ES-I3 (cell line): ENCODE measurements at regions not wholly inside any gene's neighbourhood (a gene's known extent, or its start where the extent isn't known, plus 50 kb on each side); places are given as distances from the start of the nearest gene placed in this dataset.

Source experiments
- H3K36me3 ChIP-seq: 2 replicates; pipeline ENCODE4 v1.6.1; 2013; ENCODE audit warnings: mild to moderate bottlenecking, low read length, control low read depth, moderate library complexity; ENCODE audit not compliant: insufficient read depth
- H3K4me1 ChIP-seq: 2 replicates; pipeline ENCODE4 v1.6.1; 2013; ENCODE audit warnings: mild to moderate bottlenecking, control low read depth, low read length; ENCODE audit not compliant: insufficient read depth
- H3K9ac ChIP-seq: 2 replicates; pipeline ENCODE4 v1.6.1; 2013; ENCODE audit warnings: low read depth, mild to moderate bottlenecking, low read length, moderate library complexity
- H3K9me3 ChIP-seq: 2 replicates; pipeline ENCODE4 v1.6.1; 2013; ENCODE audit warnings: mild to moderate bottlenecking, low read length, moderate library complexity; ENCODE audit not compliant: control insufficient read depth, insufficient read depth

DNA sequence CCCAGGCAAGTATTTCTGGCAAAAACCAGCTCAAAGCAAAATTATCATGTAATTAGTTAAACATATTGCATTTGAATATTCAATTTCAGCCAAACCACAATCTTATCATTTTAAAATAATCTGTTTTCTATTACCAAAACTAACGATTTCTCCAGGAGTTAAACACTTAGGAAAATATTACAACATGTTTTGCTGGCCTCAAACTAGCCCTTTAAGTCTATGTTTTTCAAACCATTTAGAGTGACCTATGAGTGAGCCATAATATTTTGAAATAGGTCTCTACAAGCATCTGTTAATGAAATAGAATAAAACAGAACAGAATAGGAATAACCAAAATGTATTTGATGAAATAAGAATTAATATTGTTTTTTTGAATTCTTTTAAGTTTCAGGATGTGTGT is 370.9 kb downstream of the COL12A1 start:
- Histone ChIP-seq H3K4me1 (no peaks in the 10 kb centered on the region), H3K36me3 (no peaks in the 10 kb centered on the region), H3K9me3 (no peaks in the 10 kb centered on the region), H3K9ac (no peak overlapping the region)

DNA sequence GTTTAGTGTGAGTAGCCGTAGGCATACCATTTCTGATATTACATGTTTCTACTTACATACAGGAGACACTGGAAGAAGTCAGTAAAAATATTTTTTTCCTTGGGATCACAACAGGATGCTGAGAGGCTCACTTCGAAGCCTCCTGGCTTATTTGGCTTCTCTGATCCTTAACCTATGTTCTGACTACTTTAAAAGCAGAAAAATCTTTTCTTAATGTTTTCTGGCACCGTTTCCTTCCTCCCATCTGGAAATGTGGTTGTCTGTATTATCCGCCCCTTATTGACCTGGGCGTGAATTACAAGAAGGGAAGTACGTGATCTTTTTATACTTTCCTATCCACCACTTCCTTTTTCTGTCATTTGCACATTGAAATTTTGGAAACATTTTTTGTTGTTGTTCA is 379.6 kb downstream of the COL12A1 start:
- Histone ChIP-seq H3K9ac (no peak overlapping the region), H3K36me3 (no peaks in the 10 kb centered on the region), H3K9me3 (no peaks in the 10 kb centered on the region), H3K4me1 (no peaks in the 10 kb centered on the region)

DNA sequence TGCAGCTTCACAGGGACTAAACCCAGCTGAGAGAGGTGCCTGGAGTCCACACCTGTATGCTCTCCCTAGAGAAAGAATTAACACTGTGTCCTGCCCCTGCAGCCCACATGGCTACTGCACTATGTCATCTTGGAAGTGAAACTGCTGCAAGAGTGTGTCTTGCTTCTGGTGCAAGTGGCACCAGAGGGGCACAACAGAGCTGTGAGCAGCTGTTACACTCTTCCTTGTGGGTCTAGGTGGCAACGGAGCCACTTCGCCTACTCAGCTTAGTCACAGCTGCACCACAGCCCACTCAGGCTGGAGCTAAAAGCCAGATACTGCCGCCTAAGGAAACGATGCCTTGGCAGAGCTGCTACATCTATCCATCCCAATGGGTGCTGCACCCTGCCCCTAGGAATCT is 391.4 kb downstream of the COL12A1 start:
- Histone ChIP-seq H3K9ac (no peak overlapping the region), H3K9me3 (no peaks in the 10 kb centered on the region), H3K4me1 (no peaks in the 10 kb centered on the region), H3K36me3 (no peaks in the 10 kb centered on the region)

DNA sequence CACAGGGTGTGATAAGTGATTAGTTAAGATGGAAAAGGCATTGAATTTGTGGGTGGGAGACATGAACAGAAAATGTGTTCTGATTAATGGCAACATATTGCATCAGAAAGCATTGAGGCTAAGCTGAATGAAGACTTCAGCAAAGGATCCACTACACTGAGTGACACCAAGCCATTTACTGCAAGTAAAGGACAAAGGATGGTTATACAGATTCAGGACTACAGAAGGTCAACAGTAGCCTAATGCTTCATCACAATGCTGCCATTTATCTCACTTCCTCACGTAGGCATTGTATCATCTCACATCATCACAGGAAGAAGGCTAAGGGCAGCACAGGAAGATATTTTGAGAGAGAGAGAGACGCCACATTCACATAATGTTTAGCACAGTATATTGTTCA is 398.2 kb downstream of the COL12A1 start:
- Histone ChIP-seq H3K36me3 (no peaks in the 10 kb centered on the region), H3K4me1 (no peaks in the 10 kb centered on the region), H3K9me3 (no peaks in the 10 kb centered on the region), H3K9ac (no peak overlapping the region)

DNA sequence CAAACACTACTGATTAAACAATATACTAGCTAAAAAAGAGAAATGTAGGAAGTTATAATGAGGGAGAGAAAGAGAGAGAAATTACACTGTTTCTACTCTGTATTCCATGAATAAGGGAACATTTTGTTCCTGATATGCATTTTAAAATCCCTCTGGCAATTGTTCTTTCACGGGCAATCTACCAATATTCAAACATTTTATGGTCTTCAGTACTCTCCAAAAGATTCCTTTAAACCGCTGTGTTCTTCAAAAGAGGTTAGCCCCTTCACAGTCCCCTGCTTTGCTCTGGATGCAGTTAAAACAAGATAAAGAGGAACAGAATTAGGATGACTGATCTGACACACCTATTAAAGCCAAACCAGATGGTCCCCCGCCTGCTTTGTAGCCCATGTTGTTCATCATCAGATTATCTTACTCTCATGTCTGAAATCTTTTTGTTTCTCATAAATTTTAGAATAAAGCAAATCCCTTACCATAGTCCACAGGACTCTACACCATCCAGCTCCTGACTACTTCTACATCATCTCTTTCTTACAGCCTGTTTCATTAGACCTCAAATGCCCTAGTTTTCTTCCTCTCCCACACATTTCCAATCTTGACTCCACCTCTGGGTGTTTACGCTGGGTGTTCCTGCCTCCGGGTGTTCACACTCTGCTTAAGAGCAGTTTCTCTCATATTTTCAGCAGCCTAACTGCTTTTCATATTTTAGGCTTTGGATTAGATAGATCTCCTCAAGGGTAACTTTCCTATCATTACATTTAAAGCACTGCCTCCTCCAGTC is 399.7 kb downstream of the COL12A1 start:
- Histone ChIP-seq H3K9me3 (no peaks in the 10 kb centered on the region), H3K9ac (no peak overlapping the region), H3K4me1 (no peaks in the 10 kb centered on the region), H3K36me3 (no peaks in the 10 kb centered on the region)

DNA sequence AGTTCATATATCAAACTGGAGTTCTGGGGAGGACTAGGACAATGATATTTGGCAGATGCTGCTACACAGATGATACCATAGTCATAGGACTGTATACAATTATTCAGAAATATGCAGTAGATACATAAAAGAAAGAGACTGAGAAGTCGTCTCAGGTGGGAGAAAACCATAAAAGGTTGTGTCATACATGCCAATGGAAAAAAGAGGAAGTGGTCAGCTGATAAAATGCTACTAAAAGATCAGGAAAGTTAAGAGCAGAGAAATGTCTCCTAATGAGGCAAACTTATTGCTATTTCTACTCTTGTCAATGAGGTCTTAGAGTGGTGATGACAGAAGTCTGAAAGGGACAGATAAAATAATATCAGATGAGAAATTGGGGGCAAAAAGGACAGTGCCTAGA is 407.6 kb downstream of the COL12A1 start:
- no peaks in the 10 kb centered on the region for H3K9me3 ChIP-seq
- H3K36me3 ChIP-seq: no peaks in the 10 kb centered on the region
- no peaks in the 10 kb centered on the region for H3K4me1 ChIP-seq
- H3K9ac ChIP-seq: no peak overlapping the region

DNA sequence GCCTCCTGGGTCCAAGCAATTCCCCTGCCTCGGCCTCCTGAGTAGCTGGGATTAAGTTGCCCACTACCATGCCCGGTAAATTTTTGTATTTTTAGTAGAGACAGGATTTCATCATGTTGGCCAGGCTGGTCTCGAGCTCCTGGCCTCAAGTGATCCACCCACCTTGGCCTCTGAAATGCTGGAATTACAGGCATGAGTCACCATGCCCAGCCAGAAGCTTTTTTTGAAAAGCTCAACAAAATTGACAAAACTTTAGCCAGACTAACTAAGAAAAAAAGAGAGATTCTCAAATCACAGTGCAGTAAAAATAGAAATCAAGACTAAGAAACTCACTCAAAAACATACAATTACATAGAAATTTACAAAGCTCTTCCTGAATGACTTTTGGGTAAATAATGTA is 420.6 kb downstream of the COL12A1 start:
- no peaks in the 10 kb centered on the region for H3K9me3 ChIP-seq
- H3K36me3 ChIP-seq: no peaks in the 10 kb centered on the region
- no peaks in the 10 kb centered on the region for H3K4me1 ChIP-seq
- no peak overlapping the region for H3K9ac ChIP-seq

DNA sequence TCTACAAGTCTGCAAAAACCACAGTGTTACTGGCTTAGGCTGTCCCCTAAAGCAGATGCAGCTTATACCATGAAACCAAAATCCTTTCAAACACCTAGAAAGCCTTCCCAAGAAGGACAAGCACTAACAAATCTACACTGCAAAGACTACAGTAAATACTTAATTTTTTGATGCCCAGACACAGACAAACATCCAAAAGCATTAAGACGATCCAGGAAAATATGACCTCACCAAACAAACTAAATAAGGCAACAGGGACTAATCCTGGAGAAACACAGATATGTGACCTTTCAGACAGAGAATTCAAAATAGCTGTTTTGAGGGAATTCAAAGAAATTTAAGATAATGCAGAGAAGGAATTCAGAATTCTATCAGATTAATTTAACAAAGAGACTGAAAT is 423.5 kb downstream of the COL12A1 start:
- H3K9me3 ChIP-seq: no peaks in the 10 kb centered on the region
- H3K4me1 ChIP-seq: no peaks in the 10 kb centered on the region

DNA sequence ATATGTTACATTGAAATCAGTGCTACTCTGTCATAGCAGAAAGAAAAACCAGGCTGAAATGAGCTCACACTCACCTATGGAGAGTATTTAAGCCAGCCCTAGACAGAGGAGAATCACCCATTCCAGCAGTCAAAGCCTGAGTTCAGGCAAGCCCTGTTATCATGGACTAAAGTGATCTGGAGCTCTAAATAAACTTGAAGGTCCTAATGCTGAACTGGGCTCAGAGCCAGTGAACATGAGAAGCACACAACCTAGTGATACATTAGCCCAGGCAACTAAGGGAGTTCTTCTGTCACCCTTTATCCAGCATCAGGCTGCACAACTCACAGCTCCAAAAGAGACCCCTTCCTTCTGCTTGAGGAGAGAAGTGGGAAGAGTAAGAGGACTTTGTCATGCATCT is 425.0 kb downstream of the COL12A1 start:
- no peaks in the 10 kb centered on the region for H3K4me1 ChIP-seq
- H3K9me3 ChIP-seq: no peaks in the 10 kb centered on the region
- H3K36me3 ChIP-seq: no peaks in the 10 kb centered on the region
- H3K9ac ChIP-seq: no peak overlapping the region

More for the DNA sequence above, 423.5 kb downstream of the COL12A1 start:
- Histone ChIP-seq H3K36me3 (no peaks in the 10 kb centered on the region), H3K9ac (no peak overlapping the region)

DNA sequence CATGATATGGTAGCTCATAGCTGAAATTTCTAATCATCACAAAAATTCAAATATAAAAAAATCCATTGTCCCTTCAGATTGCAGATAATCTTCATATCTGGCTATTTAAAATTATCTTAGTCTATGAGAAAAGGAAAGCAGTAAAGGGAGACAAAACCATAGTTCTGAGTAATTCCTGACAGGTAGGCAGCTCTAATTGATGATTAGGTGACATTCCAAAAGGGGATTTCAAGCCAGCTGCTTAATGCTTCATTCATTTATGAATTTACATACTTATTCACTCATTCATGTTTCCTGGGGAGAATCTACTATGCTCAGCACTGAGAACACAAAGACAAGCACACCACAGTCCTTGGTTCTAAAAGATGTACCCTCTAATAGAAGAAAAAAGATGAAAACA is 437.1 kb downstream of the COL12A1 start:
- no peaks in the 10 kb centered on the region for H3K9me3 ChIP-seq

DNA sequence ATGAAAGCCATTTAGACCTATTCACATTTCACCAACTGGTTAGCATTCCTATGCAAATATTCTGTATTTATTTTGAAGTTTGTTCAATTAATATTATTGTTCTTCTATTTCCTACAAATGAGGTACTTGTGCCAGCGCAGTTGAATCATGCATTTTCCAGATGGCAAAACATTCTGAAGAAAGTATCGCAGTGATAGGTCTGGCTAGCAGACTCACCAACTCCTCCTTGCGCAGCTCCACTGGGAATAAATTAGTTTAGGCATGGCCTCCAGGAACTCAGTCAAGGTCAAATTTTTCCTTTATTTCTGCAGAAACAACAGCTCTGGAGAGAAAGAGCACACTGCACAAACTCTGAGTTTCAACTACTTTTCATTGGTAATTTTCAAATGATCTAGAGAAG is 437.7 kb downstream of the COL12A1 start:
- Histone ChIP-seq H3K9ac (no peak overlapping the region), H3K9me3 (no peaks in the 10 kb centered on the region; the same call in 1 of the 2 replicates), H3K36me3 (no peaks in the 10 kb centered on the region), H3K4me1 (no peaks in the 10 kb centered on the region)

More for the DNA sequence above, 437.1 kb downstream of the COL12A1 start:
- H3K9ac ChIP-seq: no peak overlapping the region
- no peaks in the 10 kb centered on the region for H3K36me3 ChIP-seq
- H3K4me1 ChIP-seq: no peaks in the 10 kb centered on the region

DNA sequence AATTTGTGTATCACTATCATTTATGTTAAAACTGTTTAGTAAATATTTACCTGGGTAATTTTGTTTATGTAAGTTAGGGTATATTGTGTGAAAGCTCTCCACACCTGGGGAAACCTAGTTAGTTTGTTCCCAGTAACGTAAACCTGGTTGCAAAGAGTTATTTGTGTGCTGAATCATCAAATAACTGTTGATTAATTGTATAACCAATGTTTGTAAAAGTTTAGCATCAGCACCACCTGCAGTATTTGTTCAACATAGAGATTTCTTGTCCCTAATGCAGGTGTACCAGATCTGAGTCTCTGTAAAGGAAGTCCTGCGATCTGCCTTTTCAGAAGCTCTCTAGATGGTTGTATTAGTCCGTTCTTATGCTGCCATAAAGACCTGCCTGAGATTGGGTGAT is 440.4 kb downstream of the COL12A1 start:
- Histone ChIP-seq H3K4me1 (no peaks in the 10 kb centered on the region), H3K9me3 (no peaks in the 10 kb centered on the region; the same call in 1 of the 2 replicates), H3K9ac (no peak overlapping the region), H3K36me3 (no peaks in the 10 kb centered on the region)

DNA sequence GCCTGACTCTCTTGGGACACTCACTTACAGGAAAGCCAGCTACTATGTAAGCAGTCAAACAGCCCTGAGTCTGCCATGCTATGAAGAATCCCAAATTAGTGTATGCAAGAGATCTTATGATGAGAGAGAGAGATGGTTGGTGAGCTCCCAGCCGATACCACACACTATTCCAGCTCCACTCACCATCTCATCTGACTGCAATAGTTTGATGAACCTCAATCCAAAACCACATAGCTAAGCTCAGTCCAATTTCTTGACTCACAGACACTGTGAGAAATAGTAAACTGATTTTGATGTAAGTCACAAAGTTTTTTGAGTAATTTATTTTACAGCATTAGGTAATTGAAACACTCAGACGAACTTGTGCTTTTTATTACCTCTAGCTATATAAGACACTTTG is 441.4 kb downstream of the COL12A1 start:
- Histone ChIP-seq H3K36me3 (no peaks in the 10 kb centered on the region), H3K9me3 (no peaks in the 10 kb centered on the region; the same call in 1 of the 2 replicates), H3K4me1 (no peaks in the 10 kb centered on the region), H3K9ac (no peak overlapping the region)

DNA sequence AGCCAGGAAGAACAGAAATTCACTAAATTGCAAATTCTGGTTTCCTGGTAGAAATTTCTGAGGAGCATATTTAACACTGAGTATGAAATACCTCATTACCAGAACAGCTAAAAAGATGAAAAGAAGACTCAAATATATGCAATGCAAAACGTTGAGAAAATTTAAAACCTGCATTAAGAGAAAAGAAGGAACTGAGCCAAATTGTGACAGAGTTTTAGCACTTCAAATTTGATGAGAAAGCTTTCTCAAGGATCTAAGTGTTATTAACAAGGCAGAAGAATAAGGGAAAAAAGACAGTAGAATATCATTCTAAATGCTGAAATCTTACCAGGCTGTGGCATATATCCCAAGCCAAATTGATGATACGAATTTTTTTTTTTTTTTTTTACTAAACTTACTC is 443.0 kb downstream of the COL12A1 start:
- no peak overlapping the region for H3K9ac ChIP-seq
- no peaks in the 10 kb centered on the region for H3K36me3 ChIP-seq
- H3K9me3 ChIP-seq: no peaks in the 10 kb centered on the region; the same call in 1 of the 2 replicates

DNA sequence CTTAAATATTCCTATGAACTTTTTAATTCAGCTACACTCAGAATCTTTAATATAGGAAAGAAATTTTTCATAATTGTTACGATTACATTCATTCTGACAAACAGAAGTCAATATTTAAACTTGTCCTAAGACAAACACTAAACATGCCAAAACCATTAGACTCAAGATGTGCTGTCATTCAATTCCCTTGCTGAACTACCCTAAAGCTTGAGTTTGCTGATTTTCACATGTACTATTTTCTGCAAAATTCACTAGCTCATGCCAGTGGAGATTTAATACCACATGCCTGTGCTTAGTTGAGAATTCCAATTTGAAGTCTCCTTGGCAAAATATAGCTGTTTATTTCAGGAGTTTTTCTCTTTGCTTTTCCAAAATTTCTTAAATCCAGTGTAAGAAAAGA is 448.0 kb downstream of the COL12A1 start:
- Histone ChIP-seq H3K9me3 (no peaks in the 10 kb centered on the region), H3K36me3 (no peaks in the 10 kb centered on the region), H3K9ac (no peak overlapping the region), H3K4me1 (no peaks in the 10 kb centered on the region)

More for the DNA sequence above, 443.0 kb downstream of the COL12A1 start:
- no peaks in the 10 kb centered on the region for H3K4me1 ChIP-seq
